H1 (cell line): ENCODE measurements at regions not wholly inside any gene's neighbourhood (a gene's known extent, or its start where the extent isn't known, plus 50 kb on each side); places are given as distances from the start of the nearest gene placed in this dataset.

ENCODE experiments used
- ASH2L ChIP-seq: fragments of 200-600, 300-600 bp; sonication (generic); IDR thresholded peaks from one replicate; pipeline ENCODE4 v1.7.1; 2017; ENCODE audit warnings: low read length
- BRCA1 ChIP-seq: IDR thresholded peaks from 2 replicates; pipeline ENCODE4 v1.6.1; 2012; ENCODE audit warnings: low read depth, low read length, improper control_type of control experiment
- CEBPB ChIP-seq: IDR thresholded peaks from 2 replicates; pipeline ENCODE4 v1.6.1; 2012; ENCODE audit warnings: low read depth, low read length
- CREB1 ChIP-seq: IDR thresholded peaks from 2 replicates; pipeline ENCODE4 v1.6.1; 2012; ENCODE audit warnings: inconsistent platforms
- CTCF ChIP-seq, 3 experiments: IDR thresholded peaks; 1 replicate in 2 of 3; 2 replicates in 1 of 3; pipeline versions ENCODE4 v1.5.1 to v1.6.1; 2011; ENCODE audit warnings: low read length in 3 of 3, mild to moderate bottlenecking in 3 of 3, inconsistent platforms in 2 of 3, low read depth in 1 of 3, moderate library complexity in 1 of 3; ENCODE audit not compliant: insufficient read depth in 1 of 3; ENCODE audit errors: control extremely low read depth in 1 of 3
- E2F6 ChIP-seq: IDR thresholded peaks from 2 replicates; pipeline ENCODE4 v1.6.1; 2012; ENCODE audit warnings: inconsistent platforms
- EP300 ChIP-seq, 2 experiments: IDR thresholded peaks; 1 replicate in 1 of 2; 2 replicates in 1 of 2; pipeline ENCODE4 v1.6.1; 2011 to 2012; ENCODE audit warnings: low read depth in 2 of 2, low read length in 2 of 2, mild to moderate bottlenecking in 2 of 2, borderline replicate concordance in 1 of 2, inconsistent platforms in 1 of 2, moderate library complexity in 1 of 2
- EZH2 ChIP-seq: fragments of 200-600 bp; sonication (generic); IDR thresholded peaks from 2 replicates; pipeline ENCODE4 v1.7.1; 2012; ENCODE audit warnings: low read depth, mild to moderate bottlenecking, moderate library complexity, low read length, inconsistent platforms; ENCODE audit not compliant: severe bottlenecking
- MAFK ChIP-seq: IDR thresholded peaks from 2 replicates; pipeline ENCODE4 v1.6.1; 2012; ENCODE audit warnings: low read depth, mild to moderate bottlenecking, improper control_type of control experiment, low read length
- POLR2AphosphoS5 ChIP-seq: IDR thresholded peaks from 2 replicates; pipeline ENCODE4 v1.6.1; 2011; ENCODE audit warnings: low read depth, low read length
- POU5F1 ChIP-seq: IDR thresholded peaks from 2 replicates; pipeline ENCODE4 v1.6.1; 2011; ENCODE audit warnings: low read depth, mild to moderate bottlenecking, low read length, moderate library complexity
- SP2 ChIP-seq: IDR thresholded peaks from 2 replicates; pipeline ENCODE4 v1.6.1; 2012; ENCODE audit warnings: mild to moderate bottlenecking, low read length, inconsistent platforms
- TBP ChIP-seq: IDR thresholded peaks from 2 replicates; pipeline ENCODE4 v1.6.1; 2011; ENCODE audit warnings: low read depth, low read length, improper control_type of control experiment
- USF2 ChIP-seq: IDR thresholded peaks from 2 replicates; pipeline ENCODE4 v1.6.1; 2011; ENCODE audit warnings: low read length, improper control_type of control experiment

- TF ChIP-seq CEBPB (no peak), POU5F1 (no peak), BRCA1 (no peak), TBP (no peak), EZH2 (no peak), CTCF (IDR thresholded peaks at IDR 0.05; ENCODE audit: control extremely low read depth in 1 of 3, insufficient read depth in 1 of 3, low read depth in 1 of 3, low read length in 3 of 3) (no peak), CREB1 (no peak), USF2 (no peak), POLR2AphosphoS5 (no peak), MAFK (no peak), EP300 (IDR thresholded peaks at IDR 0.05; ENCODE audit: borderline replicate concordance in 1 of 2, low read depth in 2 of 2, low read length in 2 of 2) (no peak), E2F6 (no peak), SP2 (no peak), ASH2L (no peak)
Measured at GRCh38 chr5:158145827-158146226, 286.9 kb upstream of the CLINT1 start.
